GM19025 (cell line): ENCODE measurements at regions not wholly inside any gene's neighbourhood (a gene's known extent, or its start where the extent isn't known, plus 50 kb on each side); places are given as distances from the start of the nearest gene placed in this dataset.

ENCODE experiments used
- ATAC-seq: cut with Tn5 transposase; IDR thresholded peaks from one replicate; pipeline ENCODE4 v1.9.1; 2021; ENCODE audit warnings: mild to moderate bottlenecking, low read depth, moderate library complexity; ENCODE audit not compliant: unreplicated experiment

DNA sequence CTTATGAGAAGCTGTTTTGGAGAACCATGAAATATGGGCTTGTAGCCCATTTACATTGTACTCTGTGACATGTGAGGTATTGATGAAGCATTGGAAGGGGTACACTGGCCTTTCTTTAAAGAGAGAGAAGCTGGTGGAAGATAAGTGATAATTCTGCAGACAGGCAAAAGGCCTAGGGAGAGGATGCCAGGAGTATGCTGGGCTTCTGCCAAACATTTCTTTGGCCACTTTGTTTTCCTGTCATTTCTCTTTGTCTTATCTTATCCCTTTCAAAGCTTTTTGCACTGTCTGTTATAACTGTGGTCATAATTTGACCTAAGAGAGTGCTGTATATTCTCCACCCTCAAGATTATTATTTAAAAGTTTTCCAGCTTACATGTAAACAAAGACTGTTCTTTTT is 109.6 kb upstream of the SEMA6D start:
- no peak for ATAC-seq

DNA sequence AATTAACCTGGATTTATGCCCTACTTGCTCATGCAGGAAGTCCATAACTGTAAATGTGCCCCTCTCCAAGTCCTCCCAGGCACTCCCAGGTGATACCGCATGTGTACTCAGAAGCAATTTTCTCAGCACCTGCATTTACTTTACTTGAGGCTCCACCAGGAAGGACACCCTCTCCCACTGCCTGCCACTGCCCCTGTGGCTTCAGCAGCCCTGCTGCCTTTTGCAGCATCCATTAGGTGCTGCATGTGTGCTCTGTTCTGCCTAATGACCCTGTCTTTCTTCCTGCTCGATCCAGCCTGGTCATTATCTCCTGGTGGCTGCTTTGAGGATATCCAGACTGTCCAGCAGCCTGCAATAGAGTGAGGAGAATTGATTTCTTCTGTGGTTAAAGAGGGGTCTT is 107.6 kb upstream of the SEMA6D start:
- no peak for ATAC-seq

DNA sequence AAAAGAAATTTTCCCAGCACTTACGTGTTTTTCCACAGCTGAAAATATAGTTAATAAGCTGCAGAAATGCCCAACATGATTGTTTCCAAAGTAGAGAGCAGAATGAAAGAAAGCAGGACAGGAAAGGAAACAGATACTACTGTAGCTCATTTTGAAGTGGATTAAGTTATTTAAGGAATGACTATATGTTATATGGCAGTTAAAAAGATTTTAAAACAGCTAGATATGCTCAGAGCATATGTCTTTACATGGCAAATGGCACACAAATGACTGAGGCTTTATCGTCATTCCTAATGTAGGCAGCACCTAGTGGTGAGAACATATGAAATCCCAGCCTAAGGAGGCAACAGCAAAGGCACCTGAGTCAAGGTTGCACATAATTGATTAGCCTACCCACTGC is 106.6 kb upstream of the SEMA6D start:
- ATAC-seq: no peak

- no peak for ATAC-seq
These were observed 102.8 kb upstream of the SEMA6D start for GRCh38 chr15:47614360-47615011.

- no peak for ATAC-seq
These were observed 100.4 kb upstream of the SEMA6D start for GRCh38 chr15:47616876-47617275.

DNA sequence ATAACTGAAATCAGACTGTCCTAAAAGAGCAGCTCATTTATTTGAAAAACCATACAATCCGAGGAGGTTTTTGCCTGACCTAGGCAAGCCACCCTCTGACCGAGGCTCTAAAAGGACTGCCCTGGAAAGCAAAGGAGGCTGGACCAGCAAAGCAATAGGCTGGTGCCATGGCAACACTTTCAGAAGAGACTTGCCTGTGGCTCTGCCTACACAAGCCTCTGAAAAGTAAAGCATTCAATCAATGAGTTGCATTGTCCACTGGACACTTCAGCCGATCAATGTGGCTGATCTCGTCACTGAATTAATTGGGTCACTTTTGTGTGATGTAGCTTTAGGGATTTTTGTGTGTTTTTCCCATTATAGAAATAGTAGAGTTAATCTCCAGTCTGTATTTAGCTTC is 99.1 kb upstream of the SEMA6D start:
- no peak for ATAC-seq

DNA sequence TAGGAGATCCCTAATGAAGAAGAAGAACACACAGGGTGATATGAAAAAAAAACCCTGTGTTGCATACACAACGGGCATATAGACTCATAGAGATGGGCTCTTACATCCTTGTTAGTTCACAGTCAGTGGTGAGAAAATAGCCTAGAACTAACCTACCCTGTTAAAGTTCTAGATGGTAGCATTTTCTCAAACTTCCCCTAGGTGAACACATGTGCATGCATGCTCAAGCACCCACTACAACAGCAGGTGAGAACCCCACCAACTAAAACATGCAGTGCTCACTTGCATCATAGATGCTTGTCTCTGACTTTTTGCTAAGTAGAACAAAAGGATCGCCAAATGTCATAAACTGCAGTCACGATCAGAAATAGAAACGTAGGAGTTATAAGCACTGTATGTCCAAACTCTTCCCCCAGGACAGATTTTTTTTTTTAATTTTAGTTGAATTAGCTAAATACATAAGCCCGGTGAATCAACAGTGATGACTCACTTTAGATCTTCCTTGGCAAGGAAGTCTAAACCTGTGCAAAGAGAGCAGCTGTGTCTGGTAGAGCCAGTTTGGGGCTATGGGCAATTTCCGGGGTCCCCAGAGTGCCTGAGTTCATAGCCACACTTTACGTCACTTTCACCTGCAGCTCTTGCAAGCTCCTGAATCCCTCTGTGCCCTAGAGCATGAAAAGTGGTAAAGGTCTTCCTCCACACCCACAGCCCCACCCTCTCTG is 96.2 kb upstream of the SEMA6D start:
- ATAC-seq: no peak

- no peak for ATAC-seq
These were observed 95.2 kb upstream of the SEMA6D start for GRCh38 chr15:47622055-47622454.

DNA sequence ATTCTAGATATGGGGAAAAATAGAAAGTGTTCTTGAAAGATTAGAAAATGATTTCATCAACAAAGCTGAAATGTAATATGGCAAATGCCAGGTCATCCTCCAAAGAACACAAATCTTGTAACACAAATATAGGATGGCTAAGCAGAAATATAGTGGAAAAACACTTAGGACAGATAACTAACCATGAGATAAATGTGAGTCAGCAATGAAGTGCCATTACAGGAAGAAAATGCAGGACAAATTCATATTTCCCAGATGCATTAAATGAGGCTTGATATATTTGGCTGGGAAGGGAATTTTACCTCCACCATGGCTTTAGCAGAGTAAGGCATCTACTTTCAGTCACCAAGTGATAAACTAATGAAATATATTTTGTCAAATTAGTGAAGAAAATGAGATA is 92.8 kb upstream of the SEMA6D start:
- no peak for ATAC-seq

DNA sequence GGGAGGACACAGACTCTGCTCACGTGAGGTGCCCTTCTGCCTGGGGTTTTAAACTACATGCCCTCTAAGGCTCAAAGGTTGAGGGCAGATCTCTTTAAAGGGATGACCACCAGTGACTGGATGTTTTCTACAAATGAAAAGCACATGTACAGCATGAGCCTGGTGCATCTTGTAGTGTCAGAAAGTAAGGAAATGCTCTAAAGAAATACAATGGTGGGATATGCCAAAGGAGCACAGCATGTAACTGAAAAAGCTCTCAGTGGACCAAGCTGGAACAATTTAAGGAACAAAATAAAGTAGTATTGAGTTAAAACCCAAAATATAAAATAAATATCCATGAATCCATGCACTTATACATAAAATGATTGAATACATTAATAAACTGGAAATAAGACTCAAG is 78.3 kb upstream of the SEMA6D start:
- ATAC-seq: no peak

- no peak for ATAC-seq
These were observed 77.2 kb upstream of the SEMA6D start for GRCh38 chr15:47640079-47640478.

GRCh38 chr15:47640901-47641300 is 76.4 kb upstream of the SEMA6D start:
- ATAC-seq: no peak

GRCh38 chr15:47644722-47645121 is 72.6 kb upstream of the SEMA6D start:
- ATAC-seq: no peak

- no peak for ATAC-seq
These were observed 66.7 kb upstream of the SEMA6D start for GRCh38 chr15:47650564-47650963.

GRCh38 chr15:47652328-47652727 is 65.0 kb upstream of the SEMA6D start:
- ATAC-seq: no peak

DNA sequence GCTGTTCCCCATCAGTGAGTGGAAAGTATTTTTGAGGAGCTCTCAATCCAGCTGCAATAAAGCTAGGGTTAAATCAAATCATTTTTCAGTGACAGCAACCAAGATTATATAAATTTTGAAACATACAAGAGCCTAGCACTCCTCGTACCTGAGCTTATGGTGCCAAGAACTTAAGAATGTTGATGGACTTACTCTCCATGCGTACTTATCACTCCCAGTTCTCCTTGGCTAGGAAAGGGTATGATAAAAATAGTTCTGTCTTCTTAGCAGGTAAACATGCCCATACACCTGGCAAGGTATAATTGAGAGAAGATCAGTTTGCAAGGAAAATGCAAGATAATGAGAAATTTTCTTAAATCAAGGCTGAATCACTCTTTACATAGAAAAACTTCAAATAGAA is 64.5 kb upstream of the SEMA6D start:
- ATAC-seq: no peak

GRCh38 chr15:47661661-47662180 is 55.6 kb upstream of the SEMA6D start:
- no peak for ATAC-seq

- ATAC-seq: no peak
These were observed 54.2 kb upstream of the SEMA6D start for GRCh38 chr15:47663101-47663500.
